Left lung (tissue), 4 donors: ENCODE measurements at regions not wholly inside any gene's neighbourhood (a gene's known extent, or its start where the extent isn't known, plus 50 kb on each side); places are given as distances from the start of the nearest gene placed in this dataset.
A peak's percentile ranks its signal among the peaks of the same experiment; 100 is the strongest.

Experiments used
- ATAC-seq: fragments of 200-7000 bp; cut with Tn5 transposase; one replicate; pipeline ENCODE4 v1.9.1; 2020; ENCODE audit warnings: moderate library complexity
- DNase-seq, 4 donors: peaks; one replicate each; pipeline ENCODE4 v3.0.0-alpha.2; 2013 to 2020
- H3K27ac ChIP-seq, 2 donors: fragments of 200-600 bp; sonication (generic) in 1 of 2; one replicate each; pipeline versions ENCODE4 v1.5.0 to v1.8.0; 2020 to 2021
- H3K27me3 ChIP-seq, 2 donors: fragments of 200-600 bp; sonication (generic) in 1 of 2; one replicate each; pipeline versions ENCODE4 v1.5.0 to v1.8.0; 2020 to 2021
- H3K36me3 ChIP-seq, 2 donors: fragments of 200-600 bp; sonication (generic) in 1 of 2; one replicate each; pipeline versions ENCODE4 v1.5.0 to v1.8.0; 2020 to 2021
- H3K4me1 ChIP-seq, 2 donors: fragments of 200-600 bp; one replicate each; pipeline ENCODE4 v1.8.0; 2021
- H3K4me3 ChIP-seq, 2 donors: fragments of 200-600 bp; sonication (generic) in 1 of 2; one replicate each; pipeline versions ENCODE4 v1.5.0 to v1.8.0; 2020 to 2021; ENCODE audit warnings: mild to moderate bottlenecking in 1 of 2
- H3K9me3 ChIP-seq, 2 donors: fragments of 200-600 bp; sonication (generic) in 1 of 2; one replicate each; pipeline versions ENCODE4 v1.5.0 to v1.8.0; 2020 to 2021
- intact Hi-C, 2 donors: fragments of 100-400 bp; cut with DNase I; formaldehyde crosslinking; loops; one replicate each; pipeline versions ENCODE4 v1.11.2 to v1.14.2; 2022
- TF ChIP-seq, protein P1 (sequence below), 2 donors: fragments of 200-600 bp; sonication (generic) in 1 of 2; IDR thresholded peaks; one replicate each; pipeline versions ENCODE4 v1.5.0 to v1.8.0; 2021; ENCODE audit warnings: antibody characterized with exemption in 2 of 2
- donor health status: DM: no; HTN: yes; CAD: no.
- donor health status: DM: no; HTN: no; CAD: no.

DNA sequence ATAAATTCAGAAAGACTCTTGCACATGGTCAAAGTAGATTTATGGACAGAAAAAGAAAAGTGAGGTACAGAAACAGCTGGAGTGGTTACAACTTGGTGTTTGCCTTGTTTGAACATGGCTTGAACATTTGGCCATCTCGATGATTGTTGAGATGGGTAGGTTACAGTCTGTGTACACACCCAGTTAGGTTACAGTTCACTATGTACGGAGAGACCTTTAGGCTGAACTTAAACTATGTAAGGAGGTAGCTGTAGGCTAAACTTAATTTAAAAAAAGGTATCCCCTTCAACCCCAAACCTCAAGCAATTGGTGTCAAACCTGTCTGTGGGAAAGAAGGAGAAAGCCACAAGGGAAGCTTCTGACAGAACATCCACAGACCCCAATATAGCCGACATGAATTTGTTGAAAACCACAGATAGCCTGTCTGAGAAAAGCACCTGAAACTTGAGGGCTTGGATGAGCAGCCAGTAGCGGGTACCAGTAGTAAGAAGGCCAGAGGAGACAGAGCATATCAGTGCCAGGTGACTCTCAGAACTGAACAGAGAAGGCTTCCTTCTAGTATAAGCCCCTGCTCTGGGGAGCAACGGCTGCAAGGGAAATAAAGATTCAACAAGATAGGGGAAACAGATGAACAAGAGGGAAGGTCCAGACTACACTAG is 247.9 kb upstream of the GALNTL6 start:
- H3K4me3 ChIP-seq, result no peak overlapping the region
- H3K9me3 ChIP-seq, result no peaks in the 10 kb centered on the region
- H3K27ac ChIP-seq, result no peak overlapping the region
- no peaks in the 10 kb centered on the region for H3K4me1 ChIP-seq
- DNase-seq (no peak), ATAC-seq (no peak)
- intact Hi-C loops, result no loop called here
- no peaks in the 10 kb centered on the region for H3K27me3 ChIP-seq
- H3K36me3 ChIP-seq, result no peaks in the 10 kb centered on the region
- TF ChIP-seq, protein P1, sequence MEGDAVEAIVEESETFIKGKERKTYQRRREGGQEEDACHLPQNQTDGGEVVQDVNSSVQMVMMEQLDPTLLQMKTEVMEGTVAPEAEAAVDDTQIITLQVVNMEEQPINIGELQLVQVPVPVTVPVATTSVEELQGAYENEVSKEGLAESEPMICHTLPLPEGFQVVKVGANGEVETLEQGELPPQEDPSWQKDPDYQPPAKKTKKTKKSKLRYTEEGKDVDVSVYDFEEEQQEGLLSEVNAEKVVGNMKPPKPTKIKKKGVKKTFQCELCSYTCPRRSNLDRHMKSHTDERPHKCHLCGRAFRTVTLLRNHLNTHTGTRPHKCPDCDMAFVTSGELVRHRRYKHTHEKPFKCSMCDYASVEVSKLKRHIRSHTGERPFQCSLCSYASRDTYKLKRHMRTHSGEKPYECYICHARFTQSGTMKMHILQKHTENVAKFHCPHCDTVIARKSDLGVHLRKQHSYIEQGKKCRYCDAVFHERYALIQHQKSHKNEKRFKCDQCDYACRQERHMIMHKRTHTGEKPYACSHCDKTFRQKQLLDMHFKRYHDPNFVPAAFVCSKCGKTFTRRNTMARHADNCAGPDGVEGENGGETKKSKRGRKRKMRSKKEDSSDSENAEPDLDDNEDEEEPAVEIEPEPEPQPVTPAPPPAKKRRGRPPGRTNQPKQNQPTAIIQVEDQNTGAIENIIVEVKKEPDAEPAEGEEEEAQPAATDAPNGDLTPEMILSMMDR (IDR thresholded peaks at IDR 0.05), result no peak

DNA sequence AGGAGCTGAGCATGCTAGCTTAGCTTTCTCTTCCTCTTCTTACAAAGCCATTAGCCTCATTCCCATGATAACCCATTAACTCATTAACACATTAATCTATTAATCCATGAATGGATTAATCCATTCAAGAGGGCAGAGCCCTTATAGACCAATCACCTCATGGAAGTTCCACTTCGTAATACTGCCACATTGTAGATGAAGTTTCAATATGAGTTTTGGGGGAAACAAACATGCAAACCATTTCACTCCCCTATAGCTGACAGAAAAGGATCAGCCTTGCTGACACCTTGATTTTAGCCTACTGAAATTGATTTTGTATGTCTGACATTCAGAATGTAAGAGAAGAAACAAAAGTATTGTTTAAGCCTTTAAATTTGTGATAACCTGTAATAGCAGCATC is 251.8 kb upstream of the GALNTL6 start:
- H3K27ac ChIP-seq, result no peak overlapping the region
- ATAC-seq, result no peak
- TF ChIP-seq, protein P1 (IDR thresholded peaks at IDR 0.05), result no peak
- H3K27me3 ChIP-seq, result no peaks in the 10 kb centered on the region
- H3K9me3 ChIP-seq, result peaks cover 0 to 3% of the 10 kb centered on the region in 2 donors
- intact Hi-C loops, result no loop called here
- no peak for DNase-seq
- H3K4me3 ChIP-seq, result no peak overlapping the region
- no peaks in the 10 kb centered on the region for H3K36me3 ChIP-seq
- H3K4me1 ChIP-seq, result no peaks in the 10 kb centered on the region

DNA sequence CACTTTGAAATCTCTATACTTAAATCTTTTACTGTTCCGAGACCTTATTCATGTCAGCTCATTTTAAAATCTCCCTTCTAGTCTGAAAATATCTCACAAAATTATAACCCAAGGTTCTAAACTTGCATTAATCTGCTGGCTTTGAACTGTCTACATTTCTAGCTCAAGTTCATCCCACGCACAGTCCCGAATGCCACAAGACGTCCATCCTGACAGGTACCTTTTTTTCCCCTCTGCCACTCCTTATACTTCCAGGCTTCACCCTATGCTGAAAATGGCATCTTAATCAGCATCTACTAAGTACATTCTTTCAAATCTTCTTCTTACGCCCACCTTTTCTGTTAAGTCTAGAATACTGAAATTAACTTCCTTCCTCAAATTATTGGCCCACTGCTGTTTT is 259.2 kb upstream of the GALNTL6 start:
- Histone ChIP-seq H3K27me3 (no peaks in the 10 kb centered on the region), H3K4me1 (no peaks in the 10 kb centered on the region), H3K9me3 (peaks cover 0 to 3% of the 10 kb centered on the region in 2 donors), H3K27ac (no peak overlapping the region), H3K36me3 (no peaks in the 10 kb centered on the region), H3K4me3 (no peak overlapping the region)
- intact Hi-C loops, result no loop called here
- TF ChIP-seq, protein P1 (IDR thresholded peaks at IDR 0.05), result no peak
- no peak for ATAC-seq
- DNase-seq, result no peak

DNA sequence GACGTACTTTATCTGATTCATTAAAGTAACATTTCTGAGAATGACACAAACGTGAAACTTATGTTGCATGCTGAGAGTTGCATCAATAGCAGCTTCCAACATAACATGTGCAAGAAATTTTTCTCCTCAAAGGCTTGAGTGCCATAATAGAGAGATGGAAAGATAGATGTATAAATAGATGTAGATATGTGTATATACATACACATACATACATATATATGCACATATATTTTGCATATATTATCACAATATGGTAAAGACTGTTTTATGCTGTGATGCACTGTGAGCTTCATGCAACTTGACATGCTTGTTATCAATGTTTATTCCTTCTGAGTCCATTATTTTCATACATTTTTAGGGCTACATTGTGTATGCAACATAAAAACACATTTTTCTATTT is 270.6 kb upstream of the GALNTL6 start:
- Histone ChIP-seq H3K27ac (no peak overlapping the region), H3K4me3 (no peak overlapping the region), H3K36me3 (peaks cover 0 to 3% of the 10 kb centered on the region in 2 donors), H3K9me3 (peaks cover 0 to 2% of the 10 kb centered on the region in 2 donors), H3K4me1 (no peaks in the 10 kb centered on the region), H3K27me3 (no peaks in the 10 kb centered on the region)
- DNase-seq (no peak), ATAC-seq (no peak)
- intact Hi-C loops, result no loop called here
- TF ChIP-seq, protein P1 (IDR thresholded peaks at IDR 0.05), result no peak

DNA sequence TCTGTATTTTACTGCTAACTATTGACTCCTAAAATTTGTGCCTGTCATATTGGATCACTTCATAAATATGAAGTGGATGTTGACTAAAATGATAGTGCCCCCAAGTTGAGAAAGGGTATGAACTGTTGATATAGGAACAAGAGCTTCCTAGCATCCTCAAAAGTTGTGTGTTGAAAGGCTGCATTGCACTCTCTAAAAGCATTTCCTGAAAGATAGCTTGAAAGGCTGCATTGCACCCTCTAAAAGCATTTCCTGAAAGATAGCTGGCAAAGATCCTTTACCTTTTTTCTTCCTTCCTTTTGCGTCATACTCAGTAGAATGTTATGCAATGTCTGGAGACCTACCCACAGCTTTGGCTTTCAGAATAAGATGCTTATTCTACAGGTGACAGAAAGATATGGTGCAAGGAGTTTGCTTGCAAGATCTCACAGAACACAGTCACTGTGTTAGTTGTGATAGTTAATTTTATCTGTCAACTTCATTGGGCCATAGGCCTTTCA is 274.6 kb upstream of the GALNTL6 start:
- H3K36me3 ChIP-seq, result peaks cover 0 to 3% of the 10 kb centered on the region in 2 donors
- DNase-seq, result no peak
- no peaks in the 10 kb centered on the region for H3K9me3 ChIP-seq
- ATAC-seq, result peak; percentile 64
- TF ChIP-seq, protein P1 (IDR thresholded peaks at IDR 0.05), result no peak
- H3K4me3 ChIP-seq, result no peak overlapping the region
- no peaks in the 10 kb centered on the region for H3K4me1 ChIP-seq
- intact Hi-C loops, result no loop called here
- H3K27ac ChIP-seq, result no peak overlapping the region
- no peaks in the 10 kb centered on the region for H3K27me3 ChIP-seq
